ENCODE measurements at regions not wholly inside any gene's neighbourhood (a gene's known extent, or its start where the extent isn't known, plus 50 kb on each side); places are given as distances from the start of the nearest gene placed in this dataset.

DNA sequence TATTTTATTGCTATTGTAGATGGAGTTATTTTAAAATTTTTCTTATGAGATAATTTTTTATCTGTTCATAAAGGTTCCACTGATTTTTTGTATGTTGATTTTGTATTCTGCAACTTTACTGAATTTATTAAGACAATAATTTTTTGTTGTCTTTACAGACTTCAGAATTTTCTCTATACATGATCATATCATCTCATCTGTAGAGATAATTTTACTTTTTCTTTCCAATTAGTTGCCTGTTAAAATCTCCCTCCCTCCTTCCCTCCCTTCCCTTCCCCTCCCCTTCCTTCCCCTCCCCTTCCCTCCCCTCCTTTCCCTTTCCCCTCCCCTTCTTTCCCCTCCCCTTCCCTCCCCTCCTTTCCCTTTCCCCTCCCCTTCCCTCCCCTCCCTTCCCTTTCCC, 378.1 kb downstream of the SOCS6 start:
- no peak overlapping the region for H3K4me3 ChIP-seq (ENCODE audit: low read depth, low read length)
- DNase-seq (ENCODE audit: low read depth), result no peak
- TF ChIP-seq, protein P1, sequence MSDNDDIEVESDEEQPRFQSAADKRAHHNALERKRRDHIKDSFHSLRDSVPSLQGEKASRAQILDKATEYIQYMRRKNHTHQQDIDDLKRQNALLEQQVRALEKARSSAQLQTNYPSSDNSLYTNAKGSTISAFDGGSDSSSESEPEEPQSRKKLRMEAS (IDR thresholded peaks at IDR 0.05; ENCODE audit: low read depth, low read length), result no peak
- TF ChIP-seq, protein P2, sequence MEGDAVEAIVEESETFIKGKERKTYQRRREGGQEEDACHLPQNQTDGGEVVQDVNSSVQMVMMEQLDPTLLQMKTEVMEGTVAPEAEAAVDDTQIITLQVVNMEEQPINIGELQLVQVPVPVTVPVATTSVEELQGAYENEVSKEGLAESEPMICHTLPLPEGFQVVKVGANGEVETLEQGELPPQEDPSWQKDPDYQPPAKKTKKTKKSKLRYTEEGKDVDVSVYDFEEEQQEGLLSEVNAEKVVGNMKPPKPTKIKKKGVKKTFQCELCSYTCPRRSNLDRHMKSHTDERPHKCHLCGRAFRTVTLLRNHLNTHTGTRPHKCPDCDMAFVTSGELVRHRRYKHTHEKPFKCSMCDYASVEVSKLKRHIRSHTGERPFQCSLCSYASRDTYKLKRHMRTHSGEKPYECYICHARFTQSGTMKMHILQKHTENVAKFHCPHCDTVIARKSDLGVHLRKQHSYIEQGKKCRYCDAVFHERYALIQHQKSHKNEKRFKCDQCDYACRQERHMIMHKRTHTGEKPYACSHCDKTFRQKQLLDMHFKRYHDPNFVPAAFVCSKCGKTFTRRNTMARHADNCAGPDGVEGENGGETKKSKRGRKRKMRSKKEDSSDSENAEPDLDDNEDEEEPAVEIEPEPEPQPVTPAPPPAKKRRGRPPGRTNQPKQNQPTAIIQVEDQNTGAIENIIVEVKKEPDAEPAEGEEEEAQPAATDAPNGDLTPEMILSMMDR (IDR thresholded peaks at IDR 0.05; ENCODE audit: low read depth, low read length), result no peak
- no peak for TF ChIP-seq MYC (IDR thresholded peaks at IDR 0.05; ENCODE audit: low read depth, low read length)
- TF ChIP-seq POLR2A (IDR thresholded peaks at IDR 0.05; ENCODE audit: extremely low read depth, insufficient read length), result no peak

DNA sequence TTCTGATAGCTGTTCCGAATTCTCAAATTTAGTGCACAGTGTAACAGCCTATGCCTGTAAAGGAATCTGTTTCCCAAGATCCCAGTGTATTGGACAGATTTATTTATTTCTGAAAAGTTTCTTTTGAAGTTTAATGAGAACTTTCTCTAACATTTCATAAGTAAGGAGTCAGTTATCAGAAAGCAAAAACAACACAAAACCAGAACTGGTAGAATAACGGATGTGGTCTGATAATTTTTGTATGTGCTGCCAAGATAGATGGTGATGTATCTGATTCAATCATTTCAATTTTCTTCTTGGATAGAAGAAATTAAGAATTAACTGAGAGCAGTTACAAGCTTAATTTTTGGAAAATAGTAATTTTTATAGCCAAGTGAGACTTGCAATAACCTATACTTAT, 374.3 kb downstream of the SOCS6 start:
- no peak overlapping the region for H3K4me3 ChIP-seq (ENCODE audit: low read depth, low read length)
- DNase-seq (ENCODE audit: low read depth), result no peak
- TF ChIP-seq, protein P2 (IDR thresholded peaks at IDR 0.05; ENCODE audit: low read depth, low read length), result no peak
- TF ChIP-seq, protein P1 (IDR thresholded peaks at IDR 0.05; ENCODE audit: low read depth, low read length), result no peak
- TF ChIP-seq POLR2A (IDR thresholded peaks at IDR 0.05; ENCODE audit: extremely low read depth, insufficient read length) (no peak), MYC (IDR thresholded peaks at IDR 0.05; ENCODE audit: low read depth, low read length) (no peak)

DNA sequence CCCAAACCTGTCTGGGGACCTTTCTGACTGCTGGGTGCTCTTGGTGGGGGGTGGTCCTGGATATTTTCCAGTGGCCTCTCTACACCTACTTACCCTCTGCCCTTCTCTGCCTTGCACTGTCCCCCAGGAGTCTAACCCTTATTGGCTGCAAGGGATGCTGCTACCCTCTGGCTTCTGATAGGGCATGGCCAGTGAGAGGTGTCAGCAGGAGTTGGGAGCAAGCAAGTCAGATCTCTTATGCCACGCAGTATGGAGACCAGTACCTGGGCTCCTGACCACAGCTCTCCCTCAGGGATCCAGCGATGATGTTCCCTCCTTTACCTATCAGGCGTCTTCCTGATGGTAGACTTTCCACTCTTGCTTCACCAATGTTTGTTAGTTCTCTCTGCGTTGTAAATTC, 373.7 kb downstream of the SOCS6 start:
- no peak for DNase-seq (ENCODE audit: low read depth)
- no peak for TF ChIP-seq MYC (IDR thresholded peaks at IDR 0.05; ENCODE audit: low read depth, low read length)
- TF ChIP-seq POLR2A (IDR thresholded peaks at IDR 0.05; ENCODE audit: extremely low read depth, insufficient read length), result no peak
- TF ChIP-seq, protein P2 (IDR thresholded peaks at IDR 0.05; ENCODE audit: low read depth, low read length), result no peak
- TF ChIP-seq, protein P1 (IDR thresholded peaks at IDR 0.05; ENCODE audit: low read depth, low read length), result no peak
- H3K4me3 ChIP-seq (ENCODE audit: low read depth, low read length), result no peak overlapping the region

DNA sequence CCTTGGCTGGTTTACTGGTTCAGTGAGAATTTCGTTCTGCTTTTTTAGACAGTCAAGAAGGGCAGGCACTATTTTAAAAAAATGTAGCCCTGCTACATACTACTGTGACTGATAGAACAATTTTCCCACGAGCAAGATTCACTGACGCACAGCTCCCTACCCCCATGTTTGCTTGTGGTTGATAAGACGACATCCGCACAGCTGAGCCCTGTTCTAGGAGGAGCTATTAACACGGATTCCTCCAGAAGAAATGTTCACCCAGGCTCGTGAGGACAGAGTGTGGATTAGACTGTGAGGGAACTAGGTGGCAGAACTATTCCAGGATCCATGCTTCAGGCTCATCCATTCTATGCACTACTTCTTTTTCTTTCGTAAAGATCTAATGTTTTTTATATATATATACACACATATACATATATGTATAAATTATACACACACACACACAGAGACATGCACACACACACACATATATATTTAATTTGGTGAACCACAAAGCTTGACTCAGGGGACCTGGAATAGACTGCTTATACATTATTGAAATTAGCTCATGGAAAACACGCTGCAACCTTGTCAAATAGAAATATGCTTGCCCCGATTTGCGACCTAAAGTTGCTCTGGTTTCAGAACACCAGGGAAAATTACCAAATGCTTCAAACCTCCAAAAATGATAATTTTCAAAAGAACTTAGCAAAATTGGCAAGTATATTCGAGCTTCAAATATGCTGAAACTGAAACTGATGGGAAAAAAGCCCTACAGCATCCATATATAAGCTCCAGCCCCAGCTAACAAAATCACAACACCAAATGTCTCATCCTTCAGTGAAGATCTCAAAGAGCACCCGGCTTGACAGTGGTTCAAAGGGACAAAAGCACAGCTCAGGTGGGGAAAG, 370.4 kb downstream of the SOCS6 start:
- TF ChIP-seq, protein P1 (IDR thresholded peaks at IDR 0.05; ENCODE audit: low read depth, low read length), result no peak
- TF ChIP-seq POLR2A (IDR thresholded peaks at IDR 0.05; ENCODE audit: extremely low read depth, insufficient read length), result no peak
- TF ChIP-seq, protein P2 (IDR thresholded peaks at IDR 0.05; ENCODE audit: low read depth, low read length), result no peak
- no peak for TF ChIP-seq MYC (IDR thresholded peaks at IDR 0.05; ENCODE audit: low read depth, low read length)
- H3K4me3 ChIP-seq (ENCODE audit: low read depth, low read length), result no peak overlapping the region
- no peak for DNase-seq (ENCODE audit: low read depth)

DNA sequence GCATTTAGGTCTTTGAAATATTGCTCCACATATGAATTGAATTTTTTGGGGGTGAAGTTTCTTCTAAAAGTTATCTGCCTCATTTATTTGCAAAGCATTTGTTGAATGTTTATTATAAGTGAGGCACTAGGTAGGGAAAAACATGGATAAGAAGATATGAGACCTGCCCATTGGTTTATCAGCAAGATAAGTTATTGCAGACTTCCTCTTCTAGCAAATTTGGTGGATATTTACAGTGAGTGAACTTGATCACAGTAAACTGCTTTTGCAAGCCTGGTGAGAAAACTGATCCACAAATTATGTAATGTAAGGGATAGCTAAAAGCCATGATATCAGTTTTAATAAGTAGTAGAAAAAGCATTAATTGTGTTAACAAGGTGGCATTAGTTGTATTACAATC, 364.8 kb downstream of the SOCS6 start:
- no peak for DNase-seq (ENCODE audit: low read depth)
- no peak overlapping the region for H3K4me3 ChIP-seq (ENCODE audit: low read depth, low read length)
- TF ChIP-seq MYC (IDR thresholded peaks at IDR 0.05; ENCODE audit: low read depth, low read length) (no peak), POLR2A (IDR thresholded peaks at IDR 0.05; ENCODE audit: extremely low read depth, insufficient read length) (no peak)
- TF ChIP-seq, protein P1 (IDR thresholded peaks at IDR 0.05; ENCODE audit: low read depth, low read length), result no peak
- TF ChIP-seq, protein P2 (IDR thresholded peaks at IDR 0.05; ENCODE audit: low read depth, low read length), result no peak

All from NB4 (cell line).